GM12892 (cell line): ENCODE measurements at regions not wholly inside any gene's neighbourhood (a gene's known extent, or its start where the extent isn't known, plus 50 kb on each side); places are given as distances from the start of the nearest gene placed in this dataset.

ENCODE experiments used
- DNase-seq: peaks from one replicate; pipeline ENCODE4 v3.0.0; 2011; ENCODE audit not compliant: insufficient read length
- FAIRE-seq: peaks from 2 replicates; lab custom pipeline; 2011; peaks lifted over from hg19 to GRCh38; lab: Jason Lieb, UNC
- POLR2A ChIP-seq: IDR thresholded peaks from 2 replicates; pipeline ENCODE4 v1.6.1; 2011; ENCODE audit warnings: low read depth, low read length, control low read depth
- POLR2AphosphoS5 ChIP-seq: IDR thresholded peaks from 2 replicates; pipeline ENCODE4 v1.6.1; 2011; ENCODE audit warnings: low read depth, low read length, control low read depth
- TAF1 ChIP-seq: IDR thresholded peaks from 2 replicates; pipeline ENCODE4 v1.6.1; 2011; ENCODE audit warnings: low read depth, mild to moderate bottlenecking, control low read depth, low read length, borderline replicate concordance

DNA sequence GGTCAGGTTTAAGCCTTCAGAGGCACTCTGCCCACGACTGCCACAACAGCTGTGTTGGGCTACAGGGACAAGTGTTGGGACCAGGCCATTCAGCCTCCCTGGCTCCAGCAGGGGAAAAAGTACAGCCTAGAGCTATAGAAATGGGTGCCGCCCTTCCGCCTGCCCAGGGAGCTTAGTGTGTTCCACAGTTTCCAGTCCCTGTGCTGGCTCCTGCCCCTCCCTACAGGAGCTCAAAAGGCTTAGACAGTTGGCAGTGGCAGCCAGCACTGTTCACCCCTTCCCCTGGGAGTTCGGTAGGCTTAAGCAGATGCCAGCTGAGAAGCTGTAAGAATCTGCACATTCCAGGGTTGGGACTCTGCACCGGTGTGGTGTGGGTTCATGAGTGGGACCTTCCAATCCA, 408.2 kb upstream of the INTU start:
- no peak for DNase-seq
- FAIRE-seq, result no peak
- no peak for TF ChIP-seq POLR2AphosphoS5
- TF ChIP-seq POLR2A, result no peak
- no peak for TF ChIP-seq TAF1

- FAIRE-seq, result no peak
- no peak for DNase-seq
- TF ChIP-seq TAF1 (no peak), POLR2AphosphoS5 (no peak), POLR2A (no peak)
These were observed 402.7 kb upstream of the INTU start for GRCh38 chr4:127229855-127230608.

DNA sequence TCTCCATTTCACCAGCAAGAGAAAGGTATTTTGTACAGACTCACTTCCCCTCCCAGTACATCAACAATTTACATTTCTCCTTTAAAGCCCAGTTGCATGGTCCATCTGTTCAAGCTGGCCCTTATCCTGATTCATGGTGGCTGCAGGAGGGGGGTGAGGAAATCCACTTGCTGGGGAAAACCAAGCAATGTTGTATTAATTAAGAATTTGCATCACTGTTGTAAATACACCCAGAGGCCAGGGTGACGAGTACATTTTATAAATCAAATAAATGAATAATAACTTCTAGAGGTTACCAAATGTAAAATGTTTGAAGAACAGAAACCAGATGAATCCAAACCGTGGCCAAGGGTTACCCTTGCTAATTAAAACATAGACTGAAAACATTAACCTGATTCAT, 395.9 kb upstream of the INTU start:
- FAIRE-seq (no peak), DNase-seq (no peak)
- no peak for TF ChIP-seq TAF1
- TF ChIP-seq POLR2A, result no peak
- TF ChIP-seq POLR2AphosphoS5, result no peak

DNA sequence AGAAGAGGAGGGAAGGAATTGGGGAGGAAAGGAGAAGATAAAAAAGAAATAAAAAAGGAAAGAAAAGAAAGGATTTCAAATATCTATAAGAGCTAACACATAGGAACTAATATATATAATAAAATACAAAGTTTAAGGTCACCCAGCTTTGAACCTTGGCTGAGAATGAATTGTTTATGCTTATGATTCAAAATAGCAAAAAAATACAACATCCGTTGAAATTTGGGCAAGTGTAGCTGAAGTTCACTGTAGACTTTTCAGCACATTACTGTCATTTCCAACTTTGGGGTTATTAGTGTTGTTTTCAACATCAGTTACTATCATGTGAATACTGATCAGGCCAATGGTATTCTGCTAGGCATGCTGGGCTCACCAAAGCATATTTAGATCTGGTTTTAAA, 395.2 kb upstream of the INTU start:
- FAIRE-seq, result no peak
- TF ChIP-seq TAF1, result no peak
- no peak for TF ChIP-seq POLR2A
- TF ChIP-seq POLR2AphosphoS5, result no peak
- DNase-seq, result no peak

DNA sequence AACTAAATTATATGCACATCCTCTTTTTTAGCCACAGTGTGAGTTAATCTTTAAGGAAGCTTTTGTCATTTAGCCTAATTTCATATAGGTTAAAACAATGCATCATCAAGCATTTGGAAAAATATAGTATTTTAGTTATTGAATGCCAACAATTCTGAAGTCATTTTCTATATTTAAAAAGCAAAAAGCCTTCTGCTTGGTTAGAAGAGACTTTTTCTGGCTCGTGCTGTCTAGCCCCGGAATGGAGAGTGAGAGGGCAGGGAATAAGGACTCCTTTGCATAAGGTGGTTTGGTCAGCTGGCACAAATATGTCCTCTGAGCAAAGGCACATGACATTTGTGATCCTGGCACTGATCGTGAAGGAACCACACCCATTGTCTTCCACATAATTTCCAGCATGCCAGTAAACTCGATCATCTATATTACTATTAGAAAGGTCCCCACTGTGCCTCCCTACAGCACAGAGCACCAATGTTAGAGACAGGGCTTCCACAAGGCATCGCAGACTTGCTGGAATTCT, 393.7 kb upstream of the INTU start:
- DNase-seq (no peak), FAIRE-seq (no peak)
- TF ChIP-seq TAF1 (no peak), POLR2A (no peak), POLR2AphosphoS5 (no peak)

- DNase-seq, result no peak
- TF ChIP-seq POLR2A, result no peak
- TF ChIP-seq POLR2AphosphoS5, result no peak
- no peak for TF ChIP-seq TAF1
- FAIRE-seq, result no peak
These were observed 392.6 kb upstream of the INTU start for GRCh38 chr4:127239902-127240763.

- no peak for FAIRE-seq
- no peak for DNase-seq
- no peak for TF ChIP-seq POLR2A
- TF ChIP-seq POLR2AphosphoS5, result no peak
- no peak for TF ChIP-seq TAF1
These were observed 392.0 kb upstream of the INTU start for GRCh38 chr4:127240764-127241105.

DNA sequence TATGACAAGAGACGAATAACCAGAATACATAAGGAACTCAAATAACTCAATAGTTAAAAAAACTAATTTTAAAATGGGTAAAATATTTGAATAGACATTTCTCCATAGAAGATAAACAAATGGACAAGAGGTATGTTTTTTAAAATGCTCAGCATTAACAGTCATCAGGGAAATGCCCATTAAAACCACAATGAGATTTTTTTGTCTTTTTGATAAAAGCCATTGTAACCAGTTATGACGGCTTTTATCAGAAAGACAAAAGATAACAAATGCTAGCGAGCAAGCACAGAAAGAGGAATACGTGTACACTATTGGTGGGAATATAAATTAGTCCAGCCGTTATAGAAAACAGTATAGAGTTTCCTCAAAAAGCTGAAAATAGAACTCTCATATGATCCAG, 388.2 kb upstream of the INTU start:
- DNase-seq, result no peak
- FAIRE-seq, result no peak
- no peak for TF ChIP-seq POLR2AphosphoS5
- no peak for TF ChIP-seq TAF1
- TF ChIP-seq POLR2A, result no peak

DNA sequence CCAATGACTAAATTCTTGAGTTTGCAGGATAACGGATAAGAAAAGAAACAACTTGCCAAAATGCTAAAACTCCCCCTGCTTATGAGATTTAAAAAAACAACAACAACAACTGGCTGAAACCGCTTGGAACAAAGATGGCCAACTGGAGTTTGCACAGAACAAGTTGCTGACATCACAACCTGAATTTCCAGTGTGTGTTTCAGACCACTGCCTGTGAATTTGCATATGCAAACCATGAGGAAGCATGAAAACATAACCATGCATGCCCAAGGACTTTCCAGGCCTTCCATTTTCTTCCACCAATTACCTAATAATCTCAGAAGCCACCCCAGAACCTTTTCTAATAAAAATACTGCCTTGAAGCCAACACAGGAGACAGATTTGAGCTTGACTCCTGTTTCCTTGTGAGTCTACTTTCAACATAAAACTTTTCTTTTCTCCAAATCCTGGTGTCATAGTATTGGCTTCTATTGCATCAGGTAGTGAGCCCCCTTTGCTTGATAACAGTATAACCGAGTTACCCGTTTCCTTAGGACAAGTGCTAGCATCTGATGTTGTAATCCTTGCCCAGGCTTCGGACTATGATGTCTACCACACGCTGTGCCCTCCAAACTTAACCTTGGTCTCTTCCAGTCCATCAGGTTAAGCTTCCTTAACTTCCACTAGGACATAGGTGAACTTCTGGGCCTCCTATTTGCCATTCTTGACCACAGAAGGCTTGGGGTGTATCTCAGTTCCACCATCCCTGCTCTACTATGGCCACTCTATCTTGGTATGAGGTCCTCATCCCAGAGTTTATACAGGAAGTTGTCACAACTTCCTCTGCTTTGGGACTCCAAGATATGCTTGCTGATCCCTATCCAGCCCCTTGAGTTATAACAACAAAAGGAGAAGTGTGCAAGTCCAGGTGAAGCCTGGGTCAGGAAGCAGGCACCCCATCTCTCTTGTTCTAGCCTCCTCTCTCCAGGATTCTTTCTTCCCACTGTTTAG, 385.5 kb upstream of the INTU start:
- TF ChIP-seq POLR2A (no peak), TAF1 (no peak), POLR2AphosphoS5 (no peak)
- no peak for DNase-seq

DNA sequence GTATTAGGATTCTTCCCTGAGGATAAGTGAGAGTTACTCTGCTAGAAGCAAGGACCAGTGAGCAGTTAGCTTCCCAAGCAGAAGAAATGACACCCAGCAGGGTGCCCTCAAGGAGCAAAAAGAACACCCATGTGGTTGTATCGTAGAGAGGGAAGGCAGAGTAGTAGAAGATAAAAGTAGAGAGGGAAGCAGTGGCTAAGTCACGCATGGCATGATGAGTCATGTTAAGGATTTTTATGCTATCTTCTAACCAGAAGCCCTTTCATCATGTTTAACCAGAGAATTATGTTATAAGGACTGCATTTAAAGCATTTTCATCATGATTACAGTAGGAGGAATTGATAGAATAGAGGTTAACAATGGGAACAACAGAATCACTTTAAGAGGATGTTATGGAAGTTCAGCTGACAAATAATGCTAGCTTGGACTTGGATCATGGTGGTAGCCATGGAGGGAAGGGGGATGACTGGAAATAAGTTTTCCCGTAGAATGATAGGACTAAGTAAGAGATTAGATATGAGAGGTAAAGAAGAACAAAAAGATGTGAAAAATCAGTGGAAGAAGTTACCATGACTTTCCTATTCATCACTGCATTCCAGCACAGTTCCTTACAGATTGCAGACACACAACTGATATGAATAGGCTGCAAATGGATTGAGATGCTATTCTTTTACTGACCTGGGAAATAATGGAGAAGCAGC, 383.5 kb upstream of the INTU start:
- FAIRE-seq (no peak), DNase-seq (no peak)
- TF ChIP-seq POLR2A (no peak), TAF1 (no peak), POLR2AphosphoS5 (no peak)

More for the DNA sequence above, 385.5 kb upstream of the INTU start:
- no peak for FAIRE-seq

- FAIRE-seq, result no peak
- DNase-seq, result no peak
- no peak for TF ChIP-seq TAF1
- no peak for TF ChIP-seq POLR2A
- no peak for TF ChIP-seq POLR2AphosphoS5
These were observed 383.0 kb upstream of the INTU start for GRCh38 chr4:127249767-127250108.
